NCI-H345 treated with DMSO at 0.1 percent for 48 hours (cell line): ENCODE measurements at regions not wholly inside any gene's neighbourhood (a gene's known extent, or its start where the extent isn't known, plus 50 kb on each side); places are given as distances from the start of the nearest gene placed in this dataset.
A peak's percentile ranks its signal among the peaks of the same experiment; 100 is the strongest.
"Not testable (repeated sequence)": the region's sequence is repeated elsewhere in the genome, so short reads cannot be mapped to it uniquely, and the experiment has no call there.

Experiments used
- DNase-seq: peaks from one replicate; lab custom pipeline; 2025; ENCODE audit not compliant: unreplicated experiment; lab: John Stamatoyannopoulos, UW

- no peak for DNase-seq
These were observed 51.5 kb upstream of the MRI1 start for GRCh38 chr19:13712767-13713201.

- DNase-seq = no peak
These were observed 56.4 kb upstream of the MRI1 start for GRCh38 chr19:13707915-13708314.

- no peak for DNase-seq
These were observed 58.3 kb upstream of the MRI1 start for GRCh38 chr19:13705928-13706447.

- no peak for DNase-seq
These were observed 59.1 kb upstream of the MRI1 start for GRCh38 chr19:13705201-13705600.

- no peak for DNase-seq
These were observed 62.7 kb upstream of the MRI1 start for GRCh38 chr19:13701624-13702023.

GRCh38 chr19:13700621-13701020, 63.7 kb upstream of the MRI1 start:
- DNase-seq = no peak

GRCh38 chr19:13699786-13700185, 64.5 kb upstream of the MRI1 start:
- DNase-seq = no peak

GRCh38 chr19:13696839-13697238, 67.5 kb upstream of the MRI1 start:
- no peak for DNase-seq

GRCh38 chr19:13693889-13694288, 70.4 kb upstream of the MRI1 start:
- peak; percentile 25 for DNase-seq

GRCh38 chr19:13691569-13692435, 72.5 kb upstream of the MRI1 start:
- no peak for DNase-seq

GRCh38 chr19:13689085-13689484, 75.2 kb upstream of the MRI1 start:
- DNase-seq = no peak

- DNase-seq = no peak
These were observed 80.3 kb upstream of the MRI1 start for GRCh38 chr19:13684021-13684420.

GRCh38 chr19:13681509-13681908, 82.8 kb upstream of the MRI1 start:
- DNase-seq = no peak

- not testable (repeated sequence) for DNase-seq
These were observed 83.5 kb upstream of the MRI1 start for GRCh38 chr19:13680708-13681360.

- DNase-seq = not testable (repeated sequence)
These were observed 87.4 kb upstream of the MRI1 start for GRCh38 chr19:13676967-13677366.

GRCh38 chr19:13672480-13673175, 91.7 kb upstream of the MRI1 start:
- DNase-seq = not testable (repeated sequence)

GRCh38 chr19:13670846-13671245, 93.5 kb upstream of the MRI1 start:
- DNase-seq = peak; percentile 37

- no peak for DNase-seq
These were observed 94.5 kb upstream of the MRI1 start for GRCh38 chr19:13669780-13670355.

- no peak for DNase-seq
These were observed 95.4 kb upstream of the MRI1 start for GRCh38 chr19:13668964-13669363.

- DNase-seq = no peak
These were observed 98.2 kb upstream of the MRI1 start for GRCh38 chr19:13666165-13666564.
